Right hindlimb (tissue), 1 donor: ENCODE measurements at regions not wholly inside any gene's neighbourhood (a gene's known extent, or its start where the extent isn't known, plus 50 kb on each side); places are given as distances from the start of the nearest gene placed in this dataset.
"Not testable (repeated sequence)": the region's sequence is repeated elsewhere in the genome, so short reads cannot be mapped to it uniquely, and the experiment has no call there.

ENCODE experiments used
- DNase-seq: peaks from one replicate; pipeline ENCODE4 v3.0.0-alpha.2; 2018

DNA sequence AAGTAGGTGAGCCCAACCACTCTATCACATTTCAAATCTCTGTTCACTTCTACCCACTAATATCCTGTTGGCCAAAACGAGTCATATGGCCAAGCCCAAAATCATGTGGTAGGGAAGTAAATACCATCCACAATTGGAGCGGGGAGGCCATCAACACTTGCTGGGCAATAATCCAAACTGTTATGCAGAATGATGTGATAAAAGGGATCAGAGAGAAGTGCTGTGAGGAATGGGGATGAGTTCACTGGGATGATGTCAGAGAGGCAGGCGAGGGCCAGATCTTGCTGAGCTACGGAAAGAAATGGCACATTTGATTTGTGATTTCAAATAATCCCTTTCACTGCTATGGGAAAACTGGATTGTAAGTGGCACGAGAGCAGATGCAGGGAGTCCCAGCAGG, 188.4 kb downstream of the NPIPA8 start:
- DNase-seq = not testable (repeated sequence)

DNA sequence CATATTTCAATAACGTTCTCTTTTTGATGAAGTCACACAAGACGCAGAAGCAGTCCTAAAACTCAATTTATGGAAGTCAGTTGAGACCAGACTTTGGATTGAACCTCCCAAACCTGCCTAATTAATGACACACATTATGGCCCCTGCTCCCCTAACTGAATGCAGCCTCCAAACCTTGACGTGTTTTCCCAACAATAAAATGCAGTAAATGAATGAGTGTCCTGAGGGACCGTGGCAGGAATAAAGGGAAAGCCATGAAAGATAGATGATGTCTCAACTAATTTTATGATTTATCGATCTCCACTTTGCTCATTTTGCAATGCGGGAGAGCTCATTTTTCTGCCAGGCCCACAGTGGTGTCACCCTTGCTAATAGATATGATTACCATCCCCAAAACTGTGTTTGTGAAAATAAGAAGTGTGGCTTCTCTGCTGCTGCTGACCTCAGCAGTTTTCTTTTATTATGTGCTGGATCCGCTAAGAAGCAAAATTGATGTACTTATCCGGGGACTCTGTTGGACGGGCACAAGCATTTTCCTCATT, 189.9 kb downstream of the NPIPA8 start:
- DNase-seq = not testable (repeated sequence)

GRCh38 chr16:18142066-18142465, 194.5 kb downstream of the NPIPA8 start:
- not testable (repeated sequence) for DNase-seq

GRCh38 chr16:18136288-18136687, 200.2 kb downstream of the NPIPA8 start:
- DNase-seq = not testable (repeated sequence)

DNA sequence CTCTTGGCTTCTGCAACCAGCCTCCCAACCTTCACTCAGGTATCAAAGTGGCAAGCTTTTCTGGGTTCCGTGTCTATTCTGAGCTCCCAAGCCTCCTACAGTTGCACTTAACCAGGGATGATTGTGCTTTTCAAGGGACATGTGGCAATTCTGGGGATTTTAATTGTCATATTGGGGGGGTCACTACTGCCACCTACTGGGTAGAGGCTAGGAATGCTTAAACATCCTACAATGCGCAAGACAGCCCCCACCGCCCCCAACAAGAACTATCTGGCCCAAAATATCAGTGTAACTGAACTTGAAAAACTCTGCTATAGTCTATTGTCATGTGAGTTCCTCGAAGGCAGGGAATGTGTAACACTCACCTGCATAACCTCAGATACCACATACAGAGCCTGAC, 201.5 kb downstream of the NPIPA8 start:
- DNase-seq = not testable (repeated sequence)

GRCh38 chr16:18131587-18131986, 204.9 kb downstream of the NPIPA8 start:
- DNase-seq = not testable (repeated sequence)

DNA sequence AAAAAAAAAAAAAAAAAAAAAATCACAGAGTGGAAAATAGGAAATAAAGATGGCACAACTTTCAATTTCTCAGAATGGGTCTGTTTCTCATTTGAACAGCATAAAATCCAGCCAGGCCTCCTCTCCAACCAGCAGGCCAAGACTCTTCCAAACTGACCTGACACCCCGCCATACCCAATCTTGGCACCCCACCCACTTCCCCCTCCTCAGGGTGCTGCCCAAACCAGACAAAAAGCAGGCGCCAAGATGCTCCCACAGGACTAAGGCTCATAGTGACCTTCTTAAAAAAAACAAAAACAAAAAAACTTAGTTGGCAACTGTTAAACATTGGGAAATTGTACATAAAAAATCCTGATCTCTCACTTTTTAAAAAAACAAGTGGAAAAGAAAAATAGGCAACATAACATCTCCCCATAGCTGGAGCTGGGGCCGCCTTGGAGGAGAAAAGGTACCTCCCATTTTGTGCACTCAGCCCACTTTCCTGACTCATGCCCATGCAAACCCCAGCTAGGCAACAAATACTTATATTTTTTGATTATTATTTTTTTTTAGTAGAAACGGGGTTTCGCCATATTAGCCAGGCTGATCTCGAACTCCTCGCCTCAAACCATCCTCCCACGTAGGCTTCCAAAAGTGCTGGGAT, 205.9 kb downstream of the NPIPA8 start:
- DNase-seq = not testable (repeated sequence)

DNA sequence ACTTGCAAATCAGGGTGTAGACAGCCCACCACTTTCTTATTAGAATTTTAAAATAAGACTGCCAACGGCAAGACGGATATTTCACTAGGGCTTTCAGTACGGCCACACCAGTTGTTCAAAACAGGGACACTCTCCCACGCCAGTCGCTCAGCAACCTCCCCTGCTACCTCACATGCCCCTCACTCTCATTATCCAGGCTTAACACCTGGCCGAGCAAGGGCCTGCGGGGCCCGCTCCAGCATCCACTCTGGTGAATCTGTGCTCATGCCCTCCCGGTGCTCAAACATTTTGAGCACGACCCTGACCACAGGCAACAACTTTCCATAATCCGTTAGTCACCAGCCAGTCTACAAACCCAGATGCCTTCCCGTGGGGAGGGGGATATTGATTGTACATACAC, 209.5 kb downstream of the NPIPA8 start:
- DNase-seq = not testable (repeated sequence)

DNA sequence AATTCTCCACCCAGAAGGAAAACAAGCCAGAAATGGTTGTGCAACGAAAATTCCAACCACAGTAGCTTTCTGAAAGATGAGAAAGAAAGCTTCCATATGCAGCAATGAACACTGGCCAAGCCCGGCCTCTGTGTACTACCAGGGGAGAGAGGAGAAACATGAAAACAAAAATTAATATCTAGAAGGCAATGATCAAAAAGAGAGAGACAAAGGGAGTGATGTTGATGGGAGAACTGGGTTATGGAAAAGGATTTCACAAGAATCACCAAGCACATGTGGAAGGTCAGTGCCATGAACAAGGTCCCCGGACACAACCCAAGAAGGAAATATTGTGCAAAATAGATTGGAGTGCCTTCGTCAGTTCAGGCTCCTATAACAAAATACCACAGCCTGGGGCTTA, 217.4 kb downstream of the NPIPA8 start:
- DNase-seq = not testable (repeated sequence)

- DNase-seq = not testable (repeated sequence)
Observed at GRCh38 chr16:18118684-18119083, 217.9 kb downstream of the NPIPA8 start.

- not testable (repeated sequence) for DNase-seq
Observed at GRCh38 chr16:18118071-18118470, 218.5 kb downstream of the NPIPA8 start.

DNA sequence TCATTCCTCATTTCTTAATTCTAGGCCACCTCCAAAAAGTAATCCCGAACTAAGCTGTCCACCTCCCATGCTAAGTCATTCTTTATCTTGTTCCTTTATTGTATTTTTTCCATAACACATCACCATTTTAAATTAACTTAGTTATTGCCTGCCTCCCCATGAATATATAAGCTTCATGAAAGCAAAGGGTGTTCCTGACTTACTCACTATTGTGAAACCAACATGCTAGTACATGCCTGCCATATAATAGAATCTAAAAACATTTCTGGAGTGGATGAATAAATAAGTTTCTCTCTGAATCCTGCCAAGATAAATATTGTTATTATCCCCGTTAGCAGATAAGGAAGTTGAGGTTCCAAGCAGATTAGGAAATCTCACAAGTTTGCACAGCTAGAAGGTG, 232.1 kb downstream of the NPIPA8 start:
- DNase-seq = not testable (repeated sequence)

- not testable (repeated sequence) for DNase-seq
Observed at GRCh38 chr16:18101077-18101476, 235.5 kb downstream of the NPIPA8 start.

DNA sequence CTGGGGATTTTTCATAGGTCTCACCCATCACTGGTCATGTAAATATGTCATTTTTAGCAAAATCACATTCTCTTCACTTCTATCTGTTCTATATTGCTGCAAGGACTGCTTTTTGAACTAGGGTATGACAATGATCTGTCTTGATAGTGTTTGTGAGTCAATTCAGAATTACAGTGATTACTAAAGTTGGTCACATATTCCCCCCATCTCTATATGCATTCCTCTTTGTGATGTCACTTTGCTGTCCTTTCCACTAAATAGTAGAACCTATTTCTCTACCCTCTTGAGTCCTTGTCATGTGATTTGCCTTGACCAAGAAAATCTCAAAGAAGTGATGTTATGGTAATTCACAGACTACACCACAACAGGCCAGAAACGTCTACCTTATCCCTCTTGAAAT, 243.9 kb downstream of the NPIPA8 start:
- DNase-seq = not testable (repeated sequence)

GRCh38 chr16:18080658-18081363, 255.7 kb downstream of the NPIPA8 start:
- DNase-seq = not testable (repeated sequence)

GRCh38 chr16:18077910-18078309, 258.6 kb downstream of the NPIPA8 start:
- DNase-seq = not testable (repeated sequence)

DNA sequence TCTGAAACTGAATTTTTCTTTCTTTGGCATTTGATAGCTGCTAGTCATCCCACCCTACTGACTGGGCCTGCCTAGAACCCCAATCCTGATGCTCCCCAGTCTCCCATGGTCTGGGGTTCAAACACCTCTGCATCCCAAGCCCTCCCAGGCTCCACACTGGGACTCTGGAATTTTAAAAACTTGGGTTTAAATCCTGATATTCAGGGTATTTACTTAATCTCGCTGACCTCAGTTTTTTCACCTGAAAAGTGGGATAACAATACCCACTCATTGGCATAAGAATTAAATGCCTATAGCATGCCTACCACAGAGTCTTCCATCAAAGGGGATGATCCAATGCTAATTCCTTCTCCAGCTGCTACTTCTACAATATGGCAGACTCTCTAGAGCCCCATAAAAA, 264.4 kb downstream of the NPIPA8 start:
- no peak for DNase-seq

DNA sequence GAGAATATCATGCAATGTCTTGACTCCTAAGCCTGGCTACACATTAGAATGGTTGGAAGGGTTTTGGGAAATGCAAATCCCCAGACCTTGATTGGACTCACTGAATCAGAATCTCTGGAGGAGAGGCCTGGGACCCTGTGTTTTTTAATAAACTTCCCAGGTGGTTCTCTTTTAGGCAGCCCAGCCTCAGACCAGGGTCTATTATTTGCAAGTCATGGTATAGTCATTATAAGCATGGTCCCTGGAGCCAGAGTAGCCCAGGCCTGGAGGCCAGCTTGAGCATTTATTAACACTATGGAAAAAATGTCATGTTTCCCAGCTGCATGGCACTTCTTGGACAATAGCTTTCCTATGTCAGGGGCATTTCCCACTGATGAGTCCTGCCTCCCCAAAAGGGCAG, 266.9 kb downstream of the NPIPA8 start:
- DNase-seq = no peak

DNA sequence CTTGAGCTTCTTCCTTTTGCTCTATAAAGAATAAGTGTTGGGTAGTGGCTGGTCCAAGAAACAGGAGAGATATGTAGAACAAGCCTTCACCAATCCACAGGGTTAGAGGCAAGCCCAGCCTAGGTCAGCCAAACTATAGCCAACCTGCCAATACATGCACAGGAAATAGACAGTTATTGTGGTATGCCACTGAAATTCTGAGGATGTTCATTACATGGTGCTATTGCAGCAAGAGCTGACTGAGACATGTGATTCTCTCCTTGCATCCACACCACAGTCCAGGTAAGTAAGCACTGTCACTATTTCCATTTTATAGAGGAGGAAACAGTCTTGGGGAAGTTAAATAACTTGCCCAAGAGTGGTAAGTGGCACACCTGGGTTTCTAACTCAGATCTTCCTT, 268.1 kb downstream of the NPIPA8 start:
- no peak for DNase-seq

DNA sequence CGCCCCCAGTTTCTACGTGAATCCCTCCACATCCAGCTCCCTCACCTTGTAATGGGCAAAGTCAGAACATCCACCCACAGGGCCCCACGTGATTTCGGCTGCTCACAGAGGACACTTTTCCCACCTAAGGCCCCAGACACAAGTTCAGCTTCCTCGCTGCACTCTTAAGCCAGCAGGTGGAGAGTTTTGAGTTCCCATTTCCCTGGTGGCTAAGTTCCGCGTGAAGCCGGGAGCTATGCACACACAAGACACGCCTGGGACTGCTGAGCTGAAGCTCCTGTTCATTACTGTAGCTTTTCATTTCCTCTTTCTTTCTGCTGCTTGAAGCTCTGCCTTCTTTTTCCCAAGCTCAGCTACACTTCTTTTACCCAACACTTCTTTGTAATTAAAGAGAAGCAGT, 273.8 kb downstream of the NPIPA8 start:
- no peak for DNase-seq

GRCh38 chr16:18060351-18060750, 276.2 kb downstream of the NPIPA8 start:
- no peak for DNase-seq

GRCh38 chr16:18059577-18059976, 277.0 kb downstream of the NPIPA8 start:
- DNase-seq = no peak

- DNase-seq = no peak
Observed at GRCh38 chr16:18059089-18059488, 277.4 kb downstream of the NPIPA8 start.

DNA sequence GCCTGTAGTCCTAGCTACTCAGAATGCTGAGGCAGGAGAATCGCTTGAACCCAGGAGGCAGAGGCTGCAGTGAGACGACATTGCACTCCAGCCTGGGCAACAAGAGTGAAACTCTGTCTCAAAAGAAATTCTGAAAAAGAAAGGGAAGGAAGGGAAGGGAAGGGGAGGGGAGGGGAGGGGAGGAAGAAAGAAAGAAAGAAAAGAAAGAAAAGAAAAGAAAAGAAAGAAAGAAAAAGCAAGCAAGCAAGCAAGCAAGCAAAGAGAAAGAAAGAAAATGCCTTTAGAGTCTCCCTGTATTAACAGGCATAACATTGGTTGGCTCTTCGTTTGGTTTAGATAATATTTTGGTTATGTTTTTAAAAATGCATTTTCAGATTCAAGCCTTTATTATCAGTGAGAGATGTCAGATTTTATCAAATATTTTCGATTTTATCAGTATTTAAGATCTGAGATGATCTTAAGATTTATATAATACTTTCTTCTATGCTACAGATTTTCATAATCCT, 281.1 kb downstream of the NPIPA8 start:
- DNase-seq = no peak
